Stomach (tissue), 8 donors: ENCODE measurements at regions not wholly inside any gene's neighbourhood (a gene's known extent, or its start where the extent isn't known, plus 50 kb on each side); places are given as distances from the start of the nearest gene placed in this dataset.

Source experiments
- DNase-seq, 2 donors: peaks; one replicate each; pipeline versions ENCODE4 v3.0.0 to v3.0.0-alpha.2; 2013 to 2019
- H3K27ac ChIP-seq, 5 donors: fragments of 200-600 bp in 4 of 5; sonication (generic) in 4 of 5; one replicate each; pipeline ENCODE4 v1.5.1; 2013 to 2019; ENCODE audit warnings: mild to moderate bottlenecking in 1 of 5, moderate library complexity in 1 of 5
- H3K27me3 ChIP-seq, 3 donors: fragments of 200-600 bp; sonication (generic); one replicate each; pipeline ENCODE4 v1.5.1; 2017 to 2019; ENCODE audit warnings: mixed run types in 1 of 3
- H3K36me3 ChIP-seq, 4 donors: fragments of 200-600 bp; sonication (generic); 1 replicate in 3 of 4; 2 replicates in 1 of 4; pipeline ENCODE4 v1.5.1; 2016 to 2019
- H3K4me1 ChIP-seq, 4 donors: fragments of 200-600 bp; sonication (generic); one replicate each; pipeline ENCODE4 v1.5.1; 2016 to 2019
- H3K4me3 ChIP-seq, 4 donors: fragments of 200-600 bp; sonication (generic) in 3 of 4; one replicate each; pipeline ENCODE4 v1.5.1; 2016 to 2019; ENCODE audit warnings: mild to moderate bottlenecking in 1 of 4
- H3K9me3 ChIP-seq, 4 donors: fragments of 200-600 bp; sonication (generic); one replicate each; pipeline ENCODE4 v1.5.1; 2016 to 2019
- CTCF ChIP-seq, 7 experiments: fragments of 450-650 bp in 4 of 7; fragments of 200-600 bp in 3 of 7; sonication (generic) in 3 of 7; IDR thresholded peaks; one replicate each; pipeline ENCODE4 v1.5.1; 2016 to 2019; ENCODE audit warnings: antibody characterized with exemption in 7 of 7, control low read depth in 2 of 7, mild to moderate bottlenecking in 1 of 7
- EP300 ChIP-seq: sonication (generic); formaldehyde crosslinking; IDR thresholded peaks from one replicate; pipeline ENCODE4 v1.6.1; 2017; ENCODE audit warnings: antibody characterized with exemption
- POLR2A ChIP-seq, 4 donors: fragments of 450-650 bp; IDR thresholded peaks; one replicate each; pipeline ENCODE4 v1.6.1; 2016; ENCODE audit warnings: antibody characterized with exemption in 4 of 4, control low read depth in 2 of 4, mild to moderate bottlenecking in 1 of 4, moderate library complexity in 1 of 4
- POLR2AphosphoS5 ChIP-seq, 3 donors: sonication (generic); formaldehyde crosslinking; IDR thresholded peaks; one replicate each; pipeline ENCODE4 v1.6.1; 2016; ENCODE audit warnings: antibody characterized with exemption in 3 of 3
- WGBS, 5 donors: extraction: QIAGEN DNeasy Blood & Tissue Kit in 3 of 5; methylation state at CpG; one replicate each; pipeline versions ENCODE4 v1.1.5 to v1.1.7; 2013 to 2018; 5-methylcytosine and 5-hydroxymethylcytosine counted together
- intact Hi-C: fragments of 100-400 bp; cut with DNase I; formaldehyde crosslinking; loops from one replicate; pipeline ENCODE4 v1.15.1; 2023; ENCODE audit warnings: low total_unique reads
- donor health status: healthy with polysubstance abuse.
- donor health status: Bipolar disorder and iron deficiency.
- donor health status: healthy.

- 73 to 89% (median 77%) methylated on average over 2 to 3 of the region's 3 CpGs for WGBS, 5 donors
- intact Hi-C loops: no loop called here
Observed at GRCh38 chrX:87049567-87049966, 468.0 kb upstream of the KLHL4 start.

GRCh38 chrX:87063642-87064041, 454.0 kb upstream of the KLHL4 start:
- intact Hi-C loops: no loop called here
- peaks cover 0 to 5% (median 0%) of the 10 kb centered on the region in 3 donors for H3K27me3 ChIP-seq
- no peak for DNase-seq
- TF ChIP-seq POLR2AphosphoS5 (IDR thresholded peaks at IDR 0.05) (no peak), EP300 (no peak), CTCF (IDR thresholded peaks at IDR 0.05) (no peak), POLR2A (IDR thresholded peaks at IDR 0.05) (no peak)
- no peak overlapping the region for H3K27ac ChIP-seq
- no peaks in the 10 kb centered on the region for H3K36me3 ChIP-seq
- no peaks in the 10 kb centered on the region for H3K4me1 ChIP-seq
- no peak overlapping the region for H3K4me3 ChIP-seq
- H3K9me3 ChIP-seq: no peaks in the 10 kb centered on the region
- 54 to 69% (median 66%) methylated on average over 2 of the region's 2 CpGs for WGBS, 5 donors

More at GRCh38 chrX:87049567-87049966, 468.0 kb upstream of the KLHL4 start:
- no peak for DNase-seq
- no peak for TF ChIP-seq EP300
- TF ChIP-seq POLR2AphosphoS5 (IDR thresholded peaks at IDR 0.05): no peak
- no peak for TF ChIP-seq POLR2A (IDR thresholded peaks at IDR 0.05)
- TF ChIP-seq CTCF (IDR thresholded peaks at IDR 0.05): no peak
- H3K9me3 ChIP-seq: no peaks in the 10 kb centered on the region
- H3K4me3 ChIP-seq: no peak overlapping the region
- no peaks in the 10 kb centered on the region for H3K27me3 ChIP-seq
- H3K36me3 ChIP-seq: no peaks in the 10 kb centered on the region
- H3K4me1 ChIP-seq: no peaks in the 10 kb centered on the region
- H3K27ac ChIP-seq: no peak overlapping the region

GRCh38 chrX:87064502-87064901, 453.1 kb upstream of the KLHL4 start:
- Histone ChIP-seq H3K36me3 (no peaks in the 10 kb centered on the region), H3K4me1 (no peaks in the 10 kb centered on the region), H3K27ac (no peak overlapping the region), H3K9me3 (no peaks in the 10 kb centered on the region), H3K4me3 (no peak overlapping the region), H3K27me3 (peaks cover 0 to 5% (median 0%) of the 10 kb centered on the region in 3 donors)
- TF ChIP-seq EP300: no peak
- no peak for TF ChIP-seq CTCF (IDR thresholded peaks at IDR 0.05)
- TF ChIP-seq POLR2AphosphoS5 (IDR thresholded peaks at IDR 0.05): no peak
- no peak for TF ChIP-seq POLR2A (IDR thresholded peaks at IDR 0.05)
- intact Hi-C loops: no loop called here
- no peak for DNase-seq

GRCh38 chrX:87067795-87068369, 449.7 kb upstream of the KLHL4 start:
- TF ChIP-seq CTCF (IDR thresholded peaks at IDR 0.05): no peak
- no peak for TF ChIP-seq EP300
- TF ChIP-seq POLR2A (IDR thresholded peaks at IDR 0.05): no peak
- no peak for TF ChIP-seq POLR2AphosphoS5 (IDR thresholded peaks at IDR 0.05)

More at GRCh38 chrX:87067795-87068369, 449.7 kb upstream of the KLHL4 start:
- Histone ChIP-seq H3K4me1 (no peaks in the 10 kb centered on the region), H3K9me3 (no peaks in the 10 kb centered on the region), H3K4me3 (no peak overlapping the region), H3K27me3 (peaks cover 0 to 5% (median 0%) of the 10 kb centered on the region in 3 donors), H3K27ac (no peak overlapping the region), H3K36me3 (no peaks in the 10 kb centered on the region)
- intact Hi-C loops: no loop called here
- no peak for DNase-seq
